ENCODE measurements at regions not wholly inside any gene's neighbourhood (a gene's known extent, or its start where the extent isn't known, plus 50 kb on each side); places are given as distances from the start of the nearest gene placed in this dataset.

DNA sequence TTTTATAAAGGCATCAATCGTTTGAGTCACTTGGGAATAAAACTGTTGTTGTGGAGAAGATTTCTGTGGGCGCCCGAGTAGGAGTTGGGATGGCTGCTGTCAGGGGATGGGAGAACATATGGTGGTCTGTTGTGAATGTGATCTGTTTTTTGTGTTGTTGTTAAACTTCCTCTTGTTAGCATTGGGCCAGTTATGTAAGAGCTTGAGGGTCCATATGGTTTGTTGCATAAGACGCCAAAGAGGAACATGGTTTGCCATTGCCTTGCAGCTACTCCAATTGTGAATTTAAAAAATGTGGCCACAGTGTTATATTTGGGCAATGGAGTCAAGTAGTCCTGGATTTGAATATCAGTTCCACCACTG, 136.1 kb upstream of the JUN start:
- H3K27ac ChIP-seq: no peak overlapping the region
- no peak for DNase-seq
- H3K27me3 ChIP-seq: no peaks in the 10 kb centered on the region
- H3K4me1 ChIP-seq: no peaks in the 10 kb centered on the region
- intact Hi-C loops (cut with DNase I; ENCODE audit: low total_unique reads): no loop called here
- TF ChIP-seq POLR2A (IDR thresholded peaks at IDR 0.05) (no peak), CTCF (IDR thresholded peaks at IDR 0.05) (no peak)
- no peaks in the 10 kb centered on the region for H3K36me3 ChIP-seq
- peaks cover 0 to 2% of the 10 kb centered on the region in 2 donors for H3K9me3 ChIP-seq
- no peak overlapping the region for H3K4me3 ChIP-seq

DNA sequence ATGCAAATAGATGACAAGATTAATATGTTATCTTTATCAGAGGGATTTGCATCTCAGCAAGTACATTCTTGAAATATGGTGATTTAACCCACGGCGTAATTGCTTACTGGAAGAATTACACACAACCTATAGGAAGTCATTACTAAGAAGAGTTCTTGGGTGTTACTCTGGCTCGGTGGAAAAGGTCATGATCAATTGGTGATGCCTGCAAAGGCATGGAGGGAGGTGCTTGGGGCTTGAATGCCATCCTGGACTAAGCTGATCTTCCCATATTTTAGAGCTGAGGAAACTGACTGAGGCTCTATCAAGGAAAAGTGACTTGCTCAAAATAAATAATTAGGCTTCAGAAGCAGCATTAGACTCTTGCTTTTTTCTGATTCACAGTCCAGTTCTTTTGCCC, 137.5 kb upstream of the JUN start:
- no peaks in the 10 kb centered on the region for H3K9me3 ChIP-seq
- TF ChIP-seq CTCF (IDR thresholded peaks at IDR 0.05) (no peak), POLR2A (IDR thresholded peaks at IDR 0.05) (no peak)
- no peak overlapping the region for H3K4me3 ChIP-seq
- H3K27me3 ChIP-seq: no peaks in the 10 kb centered on the region
- intact Hi-C loops (cut with DNase I; ENCODE audit: low total_unique reads): no loop called here
- H3K4me1 ChIP-seq: no peaks in the 10 kb centered on the region
- H3K36me3 ChIP-seq: no peaks in the 10 kb centered on the region
- H3K27ac ChIP-seq: no peak overlapping the region
- no peak for DNase-seq

GRCh38 chr1:58921751-58922150, 137.9 kb upstream of the JUN start:
- Histone ChIP-seq H3K27me3 (no peaks in the 10 kb centered on the region), H3K4me3 (no peak overlapping the region), H3K27ac (peak overlapping the region; percentile 33 to 43), H3K36me3 (no peaks in the 10 kb centered on the region), H3K4me1 (no peaks in the 10 kb centered on the region), H3K9me3 (no peaks in the 10 kb centered on the region)
- intact Hi-C loops (cut with DNase I; ENCODE audit: low total_unique reads): no loop called here
- no peak for TF ChIP-seq POLR2A (IDR thresholded peaks at IDR 0.05)
- TF ChIP-seq CTCF (IDR thresholded peaks at IDR 0.05): no peak
- DNase-seq: no peak

GRCh38 chr1:58922302-58923089, 138.6 kb upstream of the JUN start:
- H3K36me3 ChIP-seq: no peaks in the 10 kb centered on the region
- H3K4me3 ChIP-seq: no peak overlapping the region
- H3K27ac ChIP-seq: peak overlapping the region; percentile 33 to 43
- DNase-seq: peak; percentile 65 to 70
- no peaks in the 10 kb centered on the region for H3K4me1 ChIP-seq
- no peaks in the 10 kb centered on the region for H3K9me3 ChIP-seq
- intact Hi-C loops (cut with DNase I; ENCODE audit: low total_unique reads): no loop called here
- no peak for TF ChIP-seq POLR2A (IDR thresholded peaks at IDR 0.05)
- no peaks in the 10 kb centered on the region for H3K27me3 ChIP-seq

- Histone ChIP-seq H3K27me3 (no peaks in the 10 kb centered on the region), H3K9me3 (no peaks in the 10 kb centered on the region), H3K27ac (peak overlapping the region in 1 of 2 donors; percentile 33), H3K36me3 (no peaks in the 10 kb centered on the region), H3K4me1 (no peaks in the 10 kb centered on the region), H3K4me3 (no peak overlapping the region)
- DNase-seq: no peak
- TF ChIP-seq CTCF (IDR thresholded peaks at IDR 0.05) (no peak), POLR2A (IDR thresholded peaks at IDR 0.05) (no peak)
- intact Hi-C loops (cut with DNase I; ENCODE audit: low total_unique reads): no loop called here
Measured at GRCh38 chr1:58923090-58923470, 139.2 kb upstream of the JUN start.

All from uterus (tissue), 3 donors.